ENCODE measurements at regions not wholly inside any gene's neighbourhood (a gene's known extent, or its start where the extent isn't known, plus 50 kb on each side); places are given as distances from the start of the nearest gene placed in this dataset.

DNA sequence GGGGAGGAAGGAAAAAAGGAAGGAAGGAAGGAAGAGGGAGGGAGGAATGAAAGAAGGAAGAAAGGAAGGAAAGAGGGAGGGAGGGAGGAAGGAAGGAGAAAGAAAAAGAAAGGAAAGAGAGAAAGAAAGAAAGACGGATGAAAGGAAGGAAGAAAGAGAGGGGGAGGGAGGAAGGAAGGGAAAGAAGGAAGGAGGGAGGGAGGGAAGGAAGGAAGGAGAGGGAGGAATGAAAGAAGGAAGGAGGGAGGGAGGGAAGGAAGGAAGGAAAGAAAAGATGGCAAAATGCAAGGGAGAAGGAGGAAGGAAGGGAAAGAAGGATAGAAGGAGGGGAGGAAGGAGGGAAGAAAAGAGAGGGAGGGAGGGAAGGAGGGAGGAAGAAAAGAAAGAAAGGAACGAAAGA lies 257.3 kb upstream of the C16orf82 start:
- TF ChIP-seq, protein P1, sequence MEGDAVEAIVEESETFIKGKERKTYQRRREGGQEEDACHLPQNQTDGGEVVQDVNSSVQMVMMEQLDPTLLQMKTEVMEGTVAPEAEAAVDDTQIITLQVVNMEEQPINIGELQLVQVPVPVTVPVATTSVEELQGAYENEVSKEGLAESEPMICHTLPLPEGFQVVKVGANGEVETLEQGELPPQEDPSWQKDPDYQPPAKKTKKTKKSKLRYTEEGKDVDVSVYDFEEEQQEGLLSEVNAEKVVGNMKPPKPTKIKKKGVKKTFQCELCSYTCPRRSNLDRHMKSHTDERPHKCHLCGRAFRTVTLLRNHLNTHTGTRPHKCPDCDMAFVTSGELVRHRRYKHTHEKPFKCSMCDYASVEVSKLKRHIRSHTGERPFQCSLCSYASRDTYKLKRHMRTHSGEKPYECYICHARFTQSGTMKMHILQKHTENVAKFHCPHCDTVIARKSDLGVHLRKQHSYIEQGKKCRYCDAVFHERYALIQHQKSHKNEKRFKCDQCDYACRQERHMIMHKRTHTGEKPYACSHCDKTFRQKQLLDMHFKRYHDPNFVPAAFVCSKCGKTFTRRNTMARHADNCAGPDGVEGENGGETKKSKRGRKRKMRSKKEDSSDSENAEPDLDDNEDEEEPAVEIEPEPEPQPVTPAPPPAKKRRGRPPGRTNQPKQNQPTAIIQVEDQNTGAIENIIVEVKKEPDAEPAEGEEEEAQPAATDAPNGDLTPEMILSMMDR (optimal IDR thresholded peaks at IDR 0.05 in 1 of 3, IDR thresholded peaks at IDR 0.05 in 1 of 3, conservative IDR thresholded peaks at IDR 0.05 in 1 of 3; ENCODE audit: extremely low read depth in 1 of 3, insufficient read depth in 2 of 3, low read length in 3 of 3), result no peak
- no peak for TF ChIP-seq EZH2 (IDR thresholded peaks at IDR 0.05; ENCODE audit: low read length)
